ENCODE measurements at regions not wholly inside any gene's neighbourhood (a gene's known extent, or its start where the extent isn't known, plus 50 kb on each side); places are given as distances from the start of the nearest gene placed in this dataset.
A peak's percentile ranks its signal among the peaks of the same experiment; 100 is the strongest.

DNA sequence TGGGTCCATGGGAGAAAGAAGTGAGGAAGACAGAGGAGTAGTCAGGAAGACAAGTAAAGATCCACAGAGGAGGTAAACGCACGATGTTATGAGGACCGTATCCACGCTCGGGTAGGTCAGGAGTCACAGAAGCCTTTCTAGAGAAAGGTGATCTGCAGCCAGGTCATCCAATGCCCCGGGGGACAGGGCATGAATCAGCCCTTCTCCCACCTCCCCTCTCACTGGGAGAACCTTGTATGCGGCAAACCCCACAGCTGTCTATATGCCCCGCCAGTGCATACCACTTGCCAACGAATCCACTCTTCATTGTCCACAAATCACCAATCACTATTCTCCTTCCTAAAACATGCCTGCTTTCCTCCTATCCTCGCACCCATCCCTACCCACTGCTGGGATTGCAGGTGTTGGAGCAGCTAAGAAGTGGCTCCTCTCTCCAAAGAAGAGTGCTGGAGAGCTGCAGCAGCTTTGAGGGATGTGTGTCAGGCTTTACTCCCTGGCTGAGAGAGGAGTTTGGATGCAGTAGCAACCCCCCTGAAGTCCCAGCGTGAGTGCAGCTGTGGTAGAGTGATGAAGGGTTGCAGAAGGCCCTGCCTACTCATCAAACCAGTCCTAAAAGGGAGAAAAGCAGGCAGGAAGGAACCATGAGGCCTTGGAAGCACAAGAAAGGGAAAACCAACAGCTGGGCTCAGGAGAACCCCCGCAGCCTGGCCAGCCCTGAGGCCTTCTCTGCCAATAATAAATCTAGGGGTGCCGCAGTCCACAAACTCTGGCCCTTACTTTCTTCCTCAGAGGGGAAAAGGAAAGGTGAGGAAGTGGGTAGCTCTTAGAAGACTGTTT is 102.2 kb upstream of the GADD45A start:
- no peak for DNase-seq

DNA sequence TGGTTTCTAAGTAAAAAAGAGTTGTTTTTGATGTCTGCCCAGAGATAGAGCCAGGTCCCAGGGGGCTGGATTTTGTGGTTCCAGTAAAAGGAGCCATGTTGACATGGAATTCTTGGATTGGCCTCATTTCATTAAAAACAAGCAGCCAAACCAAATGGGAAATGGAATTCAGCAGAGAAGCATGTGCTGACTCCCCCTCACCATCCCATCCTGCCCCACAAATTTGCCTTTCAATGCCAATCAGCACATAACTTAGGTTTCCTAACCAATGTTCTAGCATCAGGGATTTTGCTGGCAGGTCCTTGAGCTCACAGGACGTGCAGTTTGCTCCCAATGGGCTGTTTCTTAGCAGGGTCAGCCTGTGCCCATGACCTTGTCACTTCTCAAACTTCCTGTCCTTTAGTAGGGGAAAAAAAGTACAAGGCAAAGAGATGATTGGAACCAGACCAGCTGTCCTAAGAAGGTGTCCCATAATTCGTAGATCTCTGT is 101.5 kb upstream of the GADD45A start:
- no peak for DNase-seq

DNA sequence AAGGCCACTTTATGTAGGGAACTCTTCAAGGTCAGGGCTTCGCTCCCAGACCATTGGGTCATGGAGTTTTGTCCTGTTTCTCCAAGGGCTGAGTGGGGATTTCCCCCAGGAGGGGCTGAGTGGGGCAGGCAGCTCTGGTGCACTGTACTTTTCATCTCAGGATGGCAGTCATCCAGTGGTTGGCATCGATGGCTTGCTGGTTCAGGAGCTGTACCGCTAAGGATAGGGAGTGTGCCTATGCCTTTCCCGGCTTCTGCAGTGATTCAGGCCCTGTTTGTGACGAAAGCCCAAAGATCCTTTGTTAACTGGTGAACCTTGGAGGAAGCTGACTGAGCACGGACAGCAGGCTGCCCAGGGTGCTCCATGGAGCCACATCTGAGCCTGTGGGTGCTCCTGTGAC is 100.1 kb upstream of the GADD45A start:
- DNase-seq, result peak in 2 of 58 donors; percentile 4 to 28

DNA sequence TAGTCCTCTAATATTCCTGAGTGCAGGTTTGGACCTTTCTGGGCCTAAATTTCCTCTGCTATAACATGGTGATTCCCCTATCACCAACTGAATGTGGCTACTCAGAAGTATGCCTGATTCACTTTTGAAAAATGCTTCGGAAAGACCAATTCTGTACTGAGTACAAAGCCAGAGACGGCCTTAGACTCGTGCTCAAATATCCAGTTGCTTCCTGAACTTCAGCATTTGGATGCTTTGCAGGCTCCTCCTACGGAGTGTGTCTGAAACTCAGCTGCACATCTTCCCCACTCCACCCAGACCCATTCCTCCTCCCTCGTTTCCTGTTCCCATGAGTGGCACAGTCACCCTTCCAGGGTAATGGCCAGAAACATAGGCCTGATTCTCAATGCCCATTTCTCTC is 98.4 kb upstream of the GADD45A start:
- DNase-seq, result no peak

DNA sequence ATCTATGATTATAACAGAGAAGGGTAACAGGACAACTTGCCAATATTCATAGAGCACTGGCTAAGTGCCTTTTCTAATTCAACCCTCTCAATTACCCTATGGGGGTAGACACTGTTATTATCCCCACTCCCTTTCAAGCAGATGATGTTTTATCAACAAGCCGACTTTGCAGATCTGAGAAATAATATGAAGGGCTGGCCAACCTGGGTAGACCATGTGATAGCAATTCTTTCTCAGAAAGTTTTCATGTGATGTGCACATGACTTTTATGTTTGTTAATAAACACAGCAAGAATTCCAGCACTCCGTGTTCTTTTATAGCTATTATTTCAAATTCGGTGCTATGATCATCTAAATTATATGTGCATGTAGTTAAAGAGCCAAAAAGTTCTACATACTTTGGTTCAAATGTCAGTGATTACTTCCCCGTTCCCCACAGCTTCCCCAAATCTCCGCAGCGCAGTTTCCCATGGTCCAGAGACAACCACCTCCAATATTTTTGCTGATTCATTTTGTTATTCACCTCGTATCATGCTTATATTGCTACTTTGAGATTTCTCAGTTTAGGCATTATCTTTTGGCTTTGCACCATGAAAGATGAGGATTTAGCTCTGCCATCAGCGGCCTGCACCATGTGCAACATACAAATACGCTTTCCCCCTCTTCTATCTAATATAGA is 96.7 kb upstream of the GADD45A start:
- DNase-seq, result no peak

DNA sequence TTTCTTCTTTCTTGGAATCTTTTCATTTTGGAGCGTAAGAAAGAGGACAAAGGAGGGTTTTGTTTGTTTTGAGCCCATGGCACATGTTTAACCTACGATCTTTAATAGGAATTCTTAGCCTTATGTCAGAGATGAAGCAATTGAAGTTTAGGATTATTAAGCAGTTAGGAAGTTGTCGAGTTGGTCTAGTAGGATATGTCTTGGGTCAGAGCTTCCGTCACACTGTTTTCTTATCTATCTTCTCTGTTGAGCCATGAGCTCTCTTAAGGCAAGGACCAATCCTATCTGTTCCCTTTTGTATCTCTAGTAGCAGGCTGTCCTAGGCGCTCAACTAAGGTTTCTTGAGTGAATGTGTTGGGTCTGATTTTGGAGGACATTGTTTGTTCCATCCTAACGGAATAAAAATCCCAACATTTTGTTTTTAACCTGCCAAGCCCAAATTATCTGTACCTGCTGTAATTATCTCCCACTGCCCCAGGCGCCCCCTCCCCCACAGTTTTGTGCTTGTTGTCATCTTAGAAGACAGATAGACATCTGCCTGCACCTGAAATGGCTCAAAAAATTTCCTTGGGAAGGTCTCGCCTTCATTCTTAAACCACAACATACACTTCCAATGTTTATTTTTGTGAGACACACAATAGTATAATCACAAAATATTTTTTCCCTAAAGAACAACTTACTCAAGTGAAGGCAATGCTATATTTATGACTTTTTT is 95.3 kb upstream of the GADD45A start:
- no peak for DNase-seq

DNA sequence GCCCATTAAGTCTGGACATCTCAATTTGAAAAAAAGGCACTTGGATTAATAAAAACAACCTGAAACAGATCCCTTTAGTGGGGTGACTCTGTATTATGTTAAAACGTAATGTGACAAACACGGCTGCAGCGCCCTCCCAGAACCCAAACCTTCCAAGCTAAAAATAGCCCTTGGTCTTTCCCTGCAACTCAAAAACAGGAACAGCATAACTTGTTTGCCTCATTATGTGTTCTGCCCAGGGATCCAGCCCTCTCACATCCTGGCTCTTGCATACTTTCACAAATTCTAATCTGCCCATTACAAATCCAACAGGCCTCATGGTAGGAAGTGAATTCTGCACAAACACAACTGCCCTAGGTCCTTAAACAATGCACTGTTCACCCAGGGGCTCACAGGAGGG is 94.7 kb upstream of the GADD45A start:
- DNase-seq, result peak in 7 of 58 donors; percentile 3 to 30 (median 9)

DNA sequence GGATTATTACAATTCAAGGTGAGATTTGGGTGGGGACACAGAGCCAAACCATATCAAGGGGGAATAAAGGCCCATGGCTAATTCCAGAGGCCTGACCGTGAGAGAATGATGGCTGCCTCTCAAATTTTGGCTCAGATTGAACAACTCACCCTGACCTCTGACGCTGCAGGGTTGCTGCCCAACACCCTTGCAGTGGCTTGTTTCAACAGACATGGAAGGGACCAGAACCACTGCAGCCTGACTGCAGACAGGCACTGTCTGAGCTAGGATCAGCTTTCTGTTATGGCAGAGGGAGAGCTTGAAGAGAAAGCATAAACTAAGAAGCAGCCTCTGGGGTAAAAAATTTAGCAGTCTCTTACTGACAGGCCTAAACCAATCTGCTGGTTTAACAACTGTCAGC is 90.2 kb upstream of the GADD45A start:
- DNase-seq, result no peak

DNA sequence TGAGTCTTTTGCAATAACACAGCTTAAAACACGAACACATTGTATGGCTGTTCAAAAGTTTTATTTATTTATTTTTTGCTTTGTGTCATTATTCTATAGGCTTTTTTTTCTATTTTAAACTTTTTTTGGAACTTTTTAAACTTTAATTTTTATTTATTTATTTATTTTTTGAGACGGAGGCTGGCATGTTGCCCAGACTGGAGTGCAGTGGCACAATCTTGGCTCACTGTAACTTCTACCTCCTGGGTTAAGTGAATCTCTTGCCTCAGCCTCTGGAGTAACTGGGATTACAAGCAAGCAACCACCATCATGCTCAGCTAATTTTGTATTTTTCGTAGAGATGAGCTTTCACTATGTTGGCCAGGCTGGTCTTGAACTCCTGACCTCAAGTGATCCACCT is 88.3 kb upstream of the GADD45A start:
- DNase-seq, result no peak

DNA sequence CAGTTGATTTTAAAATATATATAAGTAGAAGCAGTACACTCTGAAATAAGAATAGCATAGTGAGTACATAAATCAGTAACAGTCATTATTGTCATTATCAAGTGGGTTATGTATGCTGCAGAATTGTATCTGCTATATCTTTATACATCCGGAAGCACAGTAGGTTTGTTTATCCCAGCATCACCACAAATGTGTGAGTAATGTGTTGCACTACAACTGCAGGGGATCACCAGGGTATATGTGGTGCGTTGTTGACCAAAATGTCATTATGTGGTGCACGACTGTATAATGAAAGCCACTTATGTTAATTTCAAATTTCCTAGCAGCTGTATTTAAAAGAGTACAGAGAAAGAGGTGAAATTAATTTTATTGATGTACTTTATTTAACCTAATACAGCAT is 87.7 kb upstream of the GADD45A start:
- DNase-seq, result no peak

DNA sequence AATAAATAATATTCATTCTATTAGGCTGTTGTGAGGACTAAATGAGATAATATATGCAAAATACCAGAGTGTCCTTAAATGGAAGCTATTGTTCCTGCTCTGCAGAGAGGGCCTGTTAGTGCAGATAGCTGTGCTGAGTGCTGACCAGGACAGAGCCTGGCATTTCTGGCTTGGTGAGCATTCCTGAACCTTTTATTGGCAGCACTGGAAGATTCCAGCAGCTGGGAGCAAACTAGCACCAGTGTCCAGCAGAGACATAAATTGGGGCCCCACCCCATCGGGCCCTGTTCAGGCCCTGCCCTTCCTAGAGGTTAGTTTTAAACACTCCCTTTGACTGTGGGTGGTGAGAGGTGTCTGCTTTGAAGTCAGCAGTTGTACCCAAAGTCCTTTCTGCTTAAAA is 85.9 kb upstream of the GADD45A start:
- no peak for DNase-seq

DNA sequence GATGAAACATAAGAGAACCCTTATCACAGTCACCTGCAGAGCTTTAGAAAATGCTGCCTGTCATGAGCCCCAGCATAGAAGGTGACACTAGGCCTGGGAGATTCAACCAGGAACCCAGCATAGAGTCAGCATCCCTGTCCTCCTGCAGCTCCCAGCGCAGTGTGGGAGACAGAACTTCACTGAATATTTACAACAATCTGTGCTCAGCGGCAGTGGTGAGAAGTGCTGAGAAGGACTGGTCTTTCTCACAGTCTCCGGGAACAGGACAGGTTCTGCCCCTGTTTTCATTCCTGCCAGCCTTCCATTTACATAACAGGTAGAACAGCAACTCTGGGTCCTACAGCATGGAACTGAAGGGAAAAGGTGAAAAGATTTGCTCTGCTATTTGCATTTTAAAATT is 83.5 kb upstream of the GADD45A start:
- no peak for DNase-seq

DNA sequence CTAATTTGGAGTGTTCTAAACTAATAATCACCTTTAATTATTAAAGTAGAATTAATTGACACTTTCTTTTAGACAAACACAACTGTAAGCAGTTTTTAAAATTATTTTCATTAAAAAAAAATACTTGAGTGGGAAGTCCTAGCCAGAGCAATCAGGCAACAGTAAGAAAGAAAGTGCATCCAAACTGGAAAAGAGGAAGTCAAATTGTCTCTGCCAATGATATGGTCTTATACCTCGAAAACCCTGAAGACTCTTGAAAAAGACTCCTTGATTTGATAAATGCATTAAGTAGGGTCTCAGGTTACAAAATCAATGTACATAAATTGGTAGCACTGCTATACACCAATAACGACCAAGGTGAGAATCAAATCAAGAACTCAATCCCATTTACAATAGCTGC is 83.0 kb upstream of the GADD45A start:
- no peak for DNase-seq

DNA sequence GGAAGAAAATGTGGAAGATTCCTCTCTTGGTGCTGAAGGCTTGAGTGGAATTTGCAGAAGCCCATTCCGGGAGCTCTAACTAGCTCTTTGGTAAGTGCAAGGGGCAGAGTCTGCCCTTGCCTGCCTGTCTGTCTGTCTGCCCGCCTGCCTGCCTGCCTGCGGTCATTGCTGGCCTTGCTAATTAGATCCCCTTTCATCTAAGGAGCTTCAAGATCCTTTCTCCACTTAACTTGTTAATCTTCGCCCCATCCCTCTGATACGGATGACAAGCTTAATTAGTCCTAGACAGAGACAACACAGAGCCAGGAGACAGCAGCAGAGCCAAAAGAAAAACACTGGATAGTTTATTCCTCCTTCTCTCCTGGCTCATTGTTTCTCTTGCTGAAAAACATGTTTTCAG is 80.2 kb upstream of the GADD45A start:
- DNase-seq, result no peak

DNA sequence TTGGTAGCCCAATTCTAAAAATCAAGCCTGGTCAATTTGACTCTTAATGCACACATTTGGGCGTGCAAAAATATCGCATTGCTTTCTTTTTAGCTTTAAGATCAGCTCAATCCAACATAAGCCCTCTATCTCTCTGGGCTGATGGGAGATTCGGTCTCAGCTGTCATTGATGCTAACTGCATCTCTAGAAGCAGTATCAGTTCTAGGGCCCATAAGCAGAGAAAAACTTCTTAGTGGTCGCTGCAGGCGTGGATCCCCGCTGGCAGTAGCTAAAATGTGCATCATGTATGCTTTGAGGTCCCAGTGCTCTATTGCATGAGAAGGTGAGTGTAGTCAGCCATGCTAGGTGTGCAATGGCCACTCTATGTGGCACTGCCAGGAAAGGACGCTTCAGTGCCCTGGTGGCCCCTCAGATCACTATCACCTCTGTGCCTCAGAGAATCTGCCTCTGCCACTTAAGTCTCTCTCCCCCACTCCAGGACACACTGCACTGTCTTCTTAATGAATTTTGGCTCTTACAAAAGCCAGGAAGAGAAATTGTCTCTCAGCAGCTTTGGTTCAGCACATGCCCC is 79.7 kb upstream of the GADD45A start:
- no peak for DNase-seq

DNA sequence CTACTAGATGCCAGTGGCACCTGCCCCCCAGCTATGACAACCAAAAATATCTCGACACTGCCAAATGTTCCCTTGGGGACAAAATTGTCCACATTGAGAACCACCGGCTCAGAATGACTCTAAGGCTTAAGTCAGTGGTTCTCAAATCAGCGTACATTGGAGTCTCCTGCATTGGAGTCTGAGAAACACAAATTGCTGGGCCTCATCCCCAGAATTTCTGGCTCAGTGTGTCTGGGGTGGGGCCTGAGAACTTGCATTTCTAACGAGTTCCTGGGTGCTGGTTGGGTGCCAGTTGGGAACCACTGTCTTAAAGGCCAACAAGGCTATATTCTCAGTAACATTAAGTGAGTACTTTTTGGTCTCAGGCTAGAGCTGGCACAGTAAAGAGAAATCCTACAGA is 77.7 kb upstream of the GADD45A start:
- DNase-seq, result no peak

DNA sequence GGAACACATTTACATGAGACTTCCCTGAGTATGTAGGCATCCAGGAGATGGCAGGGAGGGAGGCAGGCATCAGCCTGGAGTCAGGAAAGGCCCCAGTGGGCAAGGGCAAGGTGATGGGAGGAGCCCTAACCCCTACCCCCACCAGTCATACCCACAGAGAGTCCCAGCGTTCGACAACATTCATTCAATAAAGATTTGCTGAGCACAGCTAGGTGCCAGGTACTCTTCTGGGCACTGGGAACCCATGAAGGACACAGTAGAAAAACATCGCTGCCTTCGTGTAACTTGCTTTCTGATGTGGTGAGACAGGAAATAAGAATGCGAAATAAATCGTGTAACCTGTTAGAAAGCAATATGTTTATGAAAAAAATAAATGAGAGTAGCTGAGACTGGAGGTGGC is 77.3 kb upstream of the GADD45A start:
- no peak for DNase-seq

DNA sequence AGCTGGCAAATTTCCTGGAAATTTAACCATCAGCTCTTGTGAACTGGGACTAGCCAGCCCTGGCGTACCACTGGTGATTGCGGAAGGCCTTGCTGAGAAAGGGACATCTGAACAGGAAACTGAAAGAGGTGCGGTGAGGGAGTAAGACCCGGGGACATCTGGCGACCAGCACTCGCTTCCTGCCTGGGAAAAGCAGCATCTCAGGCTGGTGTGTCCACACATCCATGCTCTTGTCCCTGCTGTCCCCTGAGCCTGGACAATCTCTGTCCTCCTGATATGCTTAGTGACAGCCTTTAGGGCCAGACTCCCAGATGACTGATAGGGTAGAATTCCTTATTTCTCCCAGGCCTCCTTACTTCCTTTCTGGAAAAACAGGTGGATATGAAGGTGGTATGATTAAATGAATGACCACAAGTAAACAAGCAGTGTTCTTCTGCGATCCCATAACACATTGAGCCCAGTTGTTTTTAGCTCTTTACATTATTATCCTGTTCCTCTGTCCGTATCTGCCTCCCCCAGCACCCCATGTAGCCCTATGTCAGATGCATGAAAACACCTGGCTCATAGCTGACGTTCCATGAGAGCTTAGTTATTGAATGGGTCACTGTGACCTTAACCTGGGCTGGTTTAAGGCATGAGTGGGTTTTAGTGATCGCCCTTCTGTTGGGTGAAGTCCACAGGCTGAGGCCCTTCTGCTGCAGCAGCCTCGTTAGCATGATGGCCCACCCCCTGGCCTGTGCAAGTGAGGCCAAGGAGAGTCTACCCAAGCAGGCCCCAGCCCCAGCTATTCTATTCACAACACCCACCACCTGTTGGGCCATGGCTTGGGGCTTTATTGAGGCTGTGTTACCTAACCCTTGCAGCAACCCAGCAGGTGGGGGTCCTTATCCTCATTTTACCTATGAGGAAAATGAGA is 76.1 kb upstream of the GADD45A start:
- no peak for DNase-seq

DNA sequence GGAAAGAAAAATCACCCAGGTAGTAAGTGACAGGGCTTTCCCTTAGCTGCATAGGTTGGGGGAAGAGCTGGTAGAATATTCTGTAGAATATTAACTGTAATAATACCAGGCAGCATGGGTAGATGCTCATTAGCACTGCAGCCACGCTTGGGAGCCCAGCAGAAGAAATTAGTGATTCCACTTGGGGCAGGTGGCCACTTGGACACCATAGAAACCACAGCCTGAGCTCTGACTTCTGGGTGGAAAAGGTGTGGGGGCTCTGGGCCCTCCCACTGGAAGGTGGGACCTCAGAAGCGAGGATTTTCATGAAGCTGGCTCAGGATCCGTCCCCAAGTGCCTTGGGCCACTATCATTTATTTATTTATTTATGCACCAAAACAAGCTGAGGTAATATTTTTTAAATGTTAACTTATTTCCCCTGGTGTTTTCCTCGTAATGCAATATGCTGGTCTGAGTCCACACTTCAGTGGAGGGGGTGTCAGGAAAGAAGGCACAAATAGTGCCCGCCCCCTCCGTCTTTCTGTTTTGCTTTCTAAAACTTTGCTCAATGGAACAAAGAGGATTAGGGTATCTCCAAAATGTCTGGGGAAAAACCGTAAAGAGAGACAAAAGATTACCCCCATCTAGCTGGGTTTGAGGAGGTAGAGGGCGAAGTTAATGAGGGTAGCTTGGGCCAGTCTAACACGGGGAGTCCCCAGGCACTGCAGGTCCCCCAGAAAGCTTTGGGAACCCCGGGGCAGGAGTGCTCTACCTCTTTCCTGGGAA is 75.2 kb upstream of the GADD45A start:
- DNase-seq, result no peak

DNA sequence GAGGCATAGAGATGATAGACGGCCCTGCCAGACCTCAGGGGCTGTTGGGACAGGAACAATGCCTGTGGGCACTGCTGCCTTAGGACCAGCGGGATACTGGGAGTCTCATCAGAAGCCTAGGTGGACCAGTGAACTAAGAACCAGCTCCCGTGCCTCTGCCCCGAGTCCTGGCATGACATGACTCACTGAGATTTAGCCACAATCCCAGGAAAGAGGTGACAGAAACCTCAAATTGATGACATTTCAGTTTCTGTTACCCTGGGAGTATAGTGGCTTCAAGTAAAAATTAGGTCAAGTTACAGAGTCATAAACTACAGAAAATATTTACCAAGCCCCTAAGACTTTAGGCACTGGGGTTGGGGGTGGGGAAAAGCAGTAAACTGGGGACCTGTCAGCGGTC is 74.6 kb upstream of the GADD45A start:
- DNase-seq, result no peak
